ENCODE measurements at regions not wholly inside any gene's neighbourhood (a gene's known extent, or its start where the extent isn't known, plus 50 kb on each side); places are given as distances from the start of the nearest gene placed in this dataset.

GRCh38 chr19:13693889-13694288, 70.4 kb upstream of the MRI1 start:
- TF ChIP-seq POLR2A (IDR thresholded peaks at IDR 0.05; ENCODE audit: low read depth, low read length) (no peak), POLR2AphosphoS5 (IDR thresholded peaks at IDR 0.05; ENCODE audit: low read depth, low read length) (no peak)

All from GM12892 (cell line).